Bone marrow (tissue), 2 donors: ENCODE measurements at regions not wholly inside any gene's neighbourhood (a gene's known extent, or its start where the extent isn't known, plus 50 kb on each side); places are given as distances from the start of the nearest gene placed in this dataset.

Experiments used
- DNase-seq, 2 donors: peaks; one replicate each; lab custom pipeline; 2025; lab: John Stamatoyannopoulos, UW

GRCh38 chrX:45747905-45748304 is 547.2 kb upstream of the DIPK2B start:
- no peak for DNase-seq

GRCh38 chrX:45745479-45745878 is 544.8 kb upstream of the DIPK2B start:
- DNase-seq, result no peak

- DNase-seq, result no peak
Measured at GRCh38 chrX:45743906-45744625, 543.4 kb upstream of the DIPK2B start.

GRCh38 chrX:45743081-45743533 is 542.4 kb upstream of the DIPK2B start:
- no peak for DNase-seq

GRCh38 chrX:45740291-45740690 is 539.6 kb upstream of the DIPK2B start:
- DNase-seq, result no peak

- no peak for DNase-seq
Measured at GRCh38 chrX:45735571-45735970, 534.9 kb upstream of the DIPK2B start.

GRCh38 chrX:45731448-45731847 is 530.8 kb upstream of the DIPK2B start:
- no peak for DNase-seq

- no peak for DNase-seq
Measured at GRCh38 chrX:45727761-45728160, 527.1 kb upstream of the DIPK2B start.

GRCh38 chrX:45722471-45722870 is 521.8 kb upstream of the DIPK2B start:
- no peak for DNase-seq

GRCh38 chrX:45719751-45720501 is 519.2 kb upstream of the DIPK2B start:
- no peak for DNase-seq

GRCh38 chrX:45718676-45719075 is 518.0 kb upstream of the DIPK2B start:
- no peak for DNase-seq

GRCh38 chrX:45716750-45717149 is 516.1 kb upstream of the DIPK2B start:
- DNase-seq, result no peak

GRCh38 chrX:45715748-45716147 is 515.1 kb upstream of the DIPK2B start:
- DNase-seq, result no peak

GRCh38 chrX:45714866-45715265 is 514.2 kb upstream of the DIPK2B start:
- peak in 1 of 2 donors; percentile 19 for DNase-seq

GRCh38 chrX:45712067-45712466 is 511.4 kb upstream of the DIPK2B start:
- DNase-seq, result no peak

- DNase-seq, result no peak
Measured at GRCh38 chrX:45711231-45711630, 510.6 kb upstream of the DIPK2B start.

GRCh38 chrX:45710081-45710801 is 509.6 kb upstream of the DIPK2B start:
- peak; percentile 0 to 94 for DNase-seq

- no peak for DNase-seq
Measured at GRCh38 chrX:45709381-45709780, 508.7 kb upstream of the DIPK2B start.

GRCh38 chrX:45699158-45699557 is 498.5 kb upstream of the DIPK2B start:
- no peak for DNase-seq

GRCh38 chrX:45697591-45697990 is 496.9 kb upstream of the DIPK2B start:
- peak; percentile 0 to 29 for DNase-seq

GRCh38 chrX:45696736-45697135 is 496.1 kb upstream of the DIPK2B start:
- DNase-seq, result no peak

GRCh38 chrX:45689971-45690370 is 489.3 kb upstream of the DIPK2B start:
- no peak for DNase-seq

GRCh38 chrX:45683914-45684313 is 483.2 kb upstream of the DIPK2B start:
- DNase-seq, result no peak
